Uterus (tissue), 2 donors: ENCODE measurements at regions not wholly inside any gene's neighbourhood (a gene's known extent, or its start where the extent isn't known, plus 50 kb on each side); places are given as distances from the start of the nearest gene placed in this dataset.

ENCODE experiments used
- CTCF ChIP-seq, 4 experiments: fragments of 200-600 bp in 2 of 4; fragments of 450-650 bp in 2 of 4; sonication (generic) in 2 of 4; IDR thresholded peaks; one replicate each; pipeline ENCODE4 v1.5.1; 2016 to 2019; ENCODE audit warnings: antibody characterized with exemption in 4 of 4, mild to moderate bottlenecking in 2 of 4, moderate library complexity in 1 of 4
- POLR2A ChIP-seq, 2 donors: fragments of 450-650 bp; IDR thresholded peaks; one replicate each; pipeline ENCODE4 v1.6.1; 2016; ENCODE audit warnings: antibody characterized with exemption in 2 of 2, mild to moderate bottlenecking in 1 of 2, moderate library complexity in 1 of 2

GRCh38 chr15:62437753-62438152, 272.7 kb upstream of the C2CD4B start:
- TF ChIP-seq CTCF (IDR thresholded peaks at IDR 0.05) (no peak), POLR2A (IDR thresholded peaks at IDR 0.05) (no peak)
